Fibroblast of lung (primary cell): ENCODE measurements at regions not wholly inside any gene's neighbourhood (a gene's known extent, or its start where the extent isn't known, plus 50 kb on each side); places are given as distances from the start of the nearest gene placed in this dataset.

Experiments used
- CTCF ChIP-seq, 2 donors: IDR thresholded peaks in 1 of 2; conservative IDR thresholded peaks in 1 of 2; 1 replicate in 1 of 2; 2 replicates in 1 of 2; pipeline ENCODE4 v1.5.1; 2011 to 2012; ENCODE audit warnings: low read length in 2 of 2, control low read depth in 1 of 2, inconsistent platforms in 1 of 2, low read depth in 1 of 2, mild to moderate bottlenecking in 1 of 2
- EZH2 ChIP-seq: IDR thresholded peaks from 2 replicates; pipeline ENCODE4 v1.5.1; 2012; ENCODE audit warnings: low read length, control low read depth, mild to moderate bottlenecking; ENCODE audit errors: missing control alignments

- TF ChIP-seq CTCF (conservative IDR thresholded peaks at IDR 0.05 in 1 of 2, IDR thresholded peaks at IDR 0.05 in 1 of 2; ENCODE audit: low read depth in 1 of 2, low read length in 2 of 2), result no peak
- TF ChIP-seq EZH2, result no peak
Observed at GRCh38 chr11:36713715-36714114, 115.7 kb upstream of the RAG2 start.
